ENCODE measurements at regions not wholly inside any gene's neighbourhood (a gene's known extent, or its start where the extent isn't known, plus 50 kb on each side); places are given as distances from the start of the nearest gene placed in this dataset.

GRCh38 chr1:234535763-234536515, 57.0 kb upstream of the TARBP1 start:
- no peak for DNase-seq

- no peak for DNase-seq
Observed at GRCh38 chr1:234535218-234535617, 56.2 kb upstream of the TARBP1 start.

GRCh38 chr1:234533975-234534876, 55.2 kb upstream of the TARBP1 start:
- DNase-seq: no peak

GRCh38 chr1:234533034-234533891, 54.3 kb upstream of the TARBP1 start:
- no peak for DNase-seq

- DNase-seq: no peak
Observed at GRCh38 chr1:234532503-234532922, 53.5 kb upstream of the TARBP1 start.

GRCh38 chr1:234531151-234531635, 52.2 kb upstream of the TARBP1 start:
- no peak for DNase-seq

- no peak for DNase-seq
Observed at GRCh38 chr1:234530672-234531071, 51.7 kb upstream of the TARBP1 start.

GRCh38 chr1:234529950-234530237, 50.9 kb upstream of the TARBP1 start:
- DNase-seq: no peak

- DNase-seq: no peak
Observed at GRCh38 chr1:234529095-234529949, 50.3 kb upstream of the TARBP1 start.
